DOHH2 (cell line): ENCODE measurements at regions not wholly inside any gene's neighbourhood (a gene's known extent, or its start where the extent isn't known, plus 50 kb on each side); places are given as distances from the start of the nearest gene placed in this dataset.

Experiments used
- H3F3A ChIP-seq: fragments of 200-600 bp; sonication (generic), shearing (Covaris generic); 2 replicates; pipeline ENCODE4 v1.6.0; 2016; ENCODE audit warnings: antibody characterized with exemption, mild to moderate bottlenecking; ENCODE audit not compliant: control insufficient read depth, insufficient read depth
- H3K27ac ChIP-seq: fragments of 200-600 bp; sonication (generic); 2 replicates; pipeline ENCODE4 v1.5.1; 2014; ENCODE audit warnings: low read depth, mild to moderate bottlenecking, low read length, moderate library complexity
- H3K27me3 ChIP-seq: fragments of 200-600 bp; sonication (generic); 2 replicates; pipeline ENCODE4 v1.6.1; 2014; ENCODE audit warnings: mild to moderate bottlenecking, low read length, mixed read lengths; ENCODE audit not compliant: control insufficient read depth
- H3K36me3 ChIP-seq: fragments of 200-600 bp; sonication (generic); 2 replicates; pipeline ENCODE4 v1.6.1; 2014; ENCODE audit warnings: mild to moderate bottlenecking, low read length, moderate library complexity, mixed read lengths; ENCODE audit not compliant: control insufficient read depth
- H3K4me1 ChIP-seq: fragments of 200-600 bp; sonication (generic); 2 replicates; pipeline ENCODE4 v1.6.1; 2014; ENCODE audit warnings: mild to moderate bottlenecking, low read length, mixed read lengths; ENCODE audit not compliant: control insufficient read depth
- H3K4me2 ChIP-seq: fragments of 200-600 bp; sonication (generic); 2 replicates; pipeline ENCODE4 v1.6.0; 2014; ENCODE audit warnings: mild to moderate bottlenecking, low read length, moderate library complexity
- H3K4me3 ChIP-seq: fragments of 200-600 bp; sonication (generic); 2 replicates; pipeline ENCODE4 v1.5.1; 2014; ENCODE audit warnings: mild to moderate bottlenecking, low read length, mixed read lengths
- H3K79me2 ChIP-seq: fragments of 200-600 bp; sonication (generic); 2 replicates; pipeline ENCODE4 v1.6.1; 2014; ENCODE audit warnings: mild to moderate bottlenecking, low read length, mixed read lengths; ENCODE audit not compliant: control insufficient read depth
- H3K9me2 ChIP-seq: fragments of 200-600 bp; sonication (generic); replicated peaks from 2 replicates; pipeline ENCODE4 v1.6.1; 2014; ENCODE audit warnings: mild to moderate bottlenecking, low read length, mixed read lengths; ENCODE audit not compliant: control insufficient read depth
- H3K9me3 ChIP-seq: fragments of 200-600 bp; sonication (generic); 2 replicates; pipeline ENCODE4 v1.6.1; 2014; ENCODE audit warnings: antibody characterized with exemption, low read length, mixed read lengths; ENCODE audit not compliant: control insufficient read depth, insufficient read depth
- H4K20me1 ChIP-seq: fragments of 200-600 bp; sonication (generic); 2 replicates; pipeline ENCODE4 v1.6.0; 2014; ENCODE audit warnings: low read depth, mild to moderate bottlenecking, antibody characterized with exemption, low read length, moderate library complexity; ENCODE audit not compliant: control insufficient read depth, insufficient read depth
- CTCF ChIP-seq: fragments of 200-600 bp; sonication (generic); IDR thresholded peaks from one replicate; pipeline ENCODE4 v1.5.1; 2014; ENCODE audit warnings: antibody characterized with exemption, mild to moderate bottlenecking, low read depth, low read length; ENCODE audit not compliant: poor library complexity, severe bottlenecking
- EZH2phosphoT487 ChIP-seq: fragments of 200-600 bp; sonication (generic); IDR thresholded peaks from 2 replicates; pipeline ENCODE4 v1.6.1; 2017; ENCODE audit warnings: borderline replicate concordance, mild to moderate bottlenecking, antibody characterized with exemption, low read length, moderate library complexity, mixed read lengths

GRCh38 chr2:239608260-239608659 lies 207.4 kb upstream of the HDAC4 start:
- Histone ChIP-seq H3K4me1 (no peaks in the 10 kb centered on the region), H4K20me1 (no peaks in the 10 kb centered on the region), H3F3A (no peaks in the 10 kb centered on the region), H3K9me2 (no peaks in the 10 kb centered on the region), H3K27ac (no peak overlapping the region), H3K79me2 (no peaks in the 10 kb centered on the region), H3K27me3 (no peaks in the 10 kb centered on the region), H3K36me3 (no peaks in the 10 kb centered on the region), H3K9me3 (no peaks in the 10 kb centered on the region), H3K4me3 (no peak overlapping the region), H3K4me2 (no peak overlapping the region)
- TF ChIP-seq EZH2phosphoT487 (no peak), CTCF (no peak)

GRCh38 chr2:239607517-239608191 lies 206.8 kb upstream of the HDAC4 start:
- no peaks in the 10 kb centered on the region for H3F3A ChIP-seq
- TF ChIP-seq EZH2phosphoT487: no peak
- TF ChIP-seq CTCF: no peak
- no peaks in the 10 kb centered on the region for H3K79me2 ChIP-seq
- no peak overlapping the region for H3K27ac ChIP-seq
- no peaks in the 10 kb centered on the region for H3K36me3 ChIP-seq
- H3K27me3 ChIP-seq: no peaks in the 10 kb centered on the region
- H3K9me3 ChIP-seq: no peaks in the 10 kb centered on the region
- no peaks in the 10 kb centered on the region for H4K20me1 ChIP-seq
- H3K9me2 ChIP-seq: no peaks in the 10 kb centered on the region
- no peak overlapping the region for H3K4me3 ChIP-seq
- no peak overlapping the region for H3K4me2 ChIP-seq
- H3K4me1 ChIP-seq: no peaks in the 10 kb centered on the region

- no peak overlapping the region for H3K4me3 ChIP-seq
- H3K9me3 ChIP-seq: no peaks in the 10 kb centered on the region
- no peaks in the 10 kb centered on the region for H4K20me1 ChIP-seq
- no peaks in the 10 kb centered on the region for H3K36me3 ChIP-seq
- H3K27me3 ChIP-seq: no peaks in the 10 kb centered on the region
- H3K4me1 ChIP-seq: no peaks in the 10 kb centered on the region
- no peak overlapping the region for H3K4me2 ChIP-seq
- H3K27ac ChIP-seq: no peak overlapping the region
- no peaks in the 10 kb centered on the region for H3F3A ChIP-seq
- H3K9me2 ChIP-seq: no peaks in the 10 kb centered on the region
- H3K79me2 ChIP-seq: no peaks in the 10 kb centered on the region
- no peak for TF ChIP-seq EZH2phosphoT487
- no peak for TF ChIP-seq CTCF
These were observed 206.1 kb upstream of the HDAC4 start for GRCh38 chr2:239606741-239607516.
